Activated CD8-positive, alpha-beta memory T cell treated with anti-CD3 and anti-CD28 coated beads for 36 hours (primary cell): ENCODE measurements at regions not wholly inside any gene's neighbourhood (a gene's known extent, or its start where the extent isn't known, plus 50 kb on each side); places are given as distances from the start of the nearest gene placed in this dataset.

Experiments
- CTCF ChIA-PET: fragments of 350-600 bp; sonication (Branson Sonifier 250); formaldehyde crosslinking; loops from one replicate; lab custom pipeline; 2021; ENCODE audit warnings: antibody characterized with exemption; lab: Charles Lee
- POLR2A ChIA-PET: fragments of 350-600 bp; sonication (Branson Sonifier 250); formaldehyde crosslinking; loops from one replicate; lab custom pipeline; 2021; ENCODE audit warnings: antibody characterized with exemption; lab: Charles Lee

DNA sequence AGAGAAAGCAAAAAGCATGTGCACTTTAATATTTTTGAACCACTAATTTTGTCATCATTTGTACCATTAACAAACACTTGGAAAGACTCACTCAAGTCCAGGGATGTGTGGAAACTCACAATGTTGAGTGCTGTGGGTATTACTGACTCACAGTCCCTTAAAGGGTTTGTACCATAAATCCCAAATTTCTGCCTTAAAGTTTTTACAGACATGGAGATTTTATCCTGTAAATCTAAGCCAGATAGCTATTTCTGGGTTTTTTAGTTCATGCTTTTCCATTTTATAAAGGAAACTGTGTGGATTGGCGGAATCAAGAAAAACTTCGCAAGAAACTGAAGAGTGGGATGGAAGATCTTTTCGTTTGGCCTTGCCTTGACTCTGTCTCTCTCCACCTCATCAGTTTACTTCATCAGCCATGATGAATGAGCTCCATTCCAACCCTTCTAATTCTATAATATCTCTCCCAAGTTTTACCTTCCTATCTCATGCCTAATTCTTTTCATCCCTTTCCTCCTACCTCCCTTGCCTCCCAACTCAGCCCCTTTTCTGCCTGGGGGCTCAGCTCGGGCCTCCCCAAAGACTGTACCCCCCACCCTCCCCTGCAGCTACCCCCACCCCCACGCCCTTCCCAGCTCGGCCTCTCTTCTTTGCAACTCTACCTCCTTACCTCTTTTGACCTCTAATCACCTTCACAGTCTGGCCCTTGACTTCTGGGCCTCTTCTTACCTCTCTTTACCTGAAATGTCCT is 218.5 kb upstream of the MKLN1 start:
- ChIA-PET CTCF (interaction anchor here (1.0 to 1.2 kb wide), 4 partner anchors 11 to 229 kb away, joined by 3 to 5 read pairs (median 4); no protein-coding TSS in a partner anchor), POLR2A (interaction anchor here (0.5 to 2.7 kb wide), 8 partner anchors 12 to 306 kb away, joined by 3 to 22 read pairs (median 6); partner anchors contain the start of gene MKLN1)

DNA sequence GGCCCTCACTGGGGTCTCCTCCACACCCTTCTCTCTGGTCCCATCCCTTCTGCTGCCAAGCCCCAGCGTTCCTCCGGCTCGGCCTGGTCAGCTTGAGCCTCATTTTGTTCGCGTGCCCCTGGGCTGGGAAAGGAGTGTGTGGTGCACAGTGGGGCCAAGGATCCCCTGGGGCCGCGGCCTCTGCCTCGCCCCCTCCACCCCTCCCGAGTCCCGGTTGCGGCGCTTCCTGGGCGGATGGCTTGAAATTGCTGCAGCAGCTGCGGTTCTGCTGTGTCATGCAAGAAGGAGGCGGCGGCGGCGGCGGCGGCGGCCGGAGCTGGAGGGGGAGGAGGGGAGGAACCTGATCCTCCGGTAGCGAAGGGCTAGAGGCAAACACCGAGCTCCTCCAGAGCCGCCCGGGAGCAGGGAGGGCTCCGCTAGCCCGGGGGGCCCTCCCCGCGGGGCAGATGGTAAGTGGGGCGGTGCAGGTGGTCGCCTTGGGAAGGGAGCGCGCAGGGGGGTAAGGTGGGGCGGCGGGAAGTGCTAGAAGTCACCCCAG is 217.8 kb upstream of the MKLN1 start:
- ChIA-PET CTCF (interaction anchor here (0.9 to 1.2 kb wide), 4 partner anchors 122 to 256 kb away, joined by 3 to 5 read pairs (median 4); no protein-coding TSS in a partner anchor), POLR2A (interaction anchor here (0.6 to 2.7 kb wide), 11 partner anchors 13 to 271 kb away, joined by 3 to 22 read pairs (median 5); partner anchors contain the start of gene MKLN1)

DNA sequence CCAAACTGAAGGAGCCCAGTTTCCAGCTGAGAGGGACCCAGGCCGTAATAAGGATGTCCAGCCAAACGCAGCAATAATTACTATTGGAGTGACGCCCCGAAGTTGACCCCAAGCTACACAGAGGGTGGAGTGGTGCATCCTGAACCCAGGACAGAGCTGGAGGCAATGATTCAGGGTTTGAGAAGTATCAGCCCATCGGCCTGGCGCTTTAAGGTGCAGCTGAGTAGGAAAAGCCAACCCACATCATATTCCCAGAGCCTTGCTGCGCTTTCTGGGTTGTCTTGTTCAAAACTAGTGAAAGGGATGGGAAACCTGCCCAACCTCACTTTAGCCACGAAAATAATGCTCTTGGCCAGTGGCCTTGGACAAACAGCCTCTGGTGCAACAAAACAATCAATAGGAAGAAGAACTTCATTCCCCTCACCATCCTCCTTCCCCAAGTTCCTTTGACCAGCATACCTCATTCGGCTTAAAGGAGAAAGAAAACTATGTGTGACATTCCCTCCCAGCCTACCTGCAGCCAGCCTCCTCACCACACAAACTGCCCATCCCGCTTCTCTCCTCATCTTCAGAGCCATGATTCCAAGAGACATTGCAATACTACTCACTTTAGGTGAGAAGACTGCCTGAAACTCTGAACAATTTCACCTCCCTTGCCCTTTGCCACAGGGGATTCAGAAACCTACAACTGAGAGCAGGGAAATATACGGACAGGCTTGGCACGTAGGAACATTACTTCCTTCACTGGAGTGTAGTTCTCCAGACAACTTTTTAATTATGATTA is 217.2 kb upstream of the MKLN1 start:
- CTCF ChIA-PET: interaction anchor here (0.9 to 1.2 kb wide), 3 partner anchors 20 to 255 kb away, joined by 3 to 5 read pairs (median 3); no protein-coding TSS in a partner anchor

GRCh38 chr7:131111081-131111576 is 216.5 kb upstream of the MKLN1 start:
- POLR2A ChIA-PET: interaction anchor here (1.3 kb wide), 1 partner anchor 121 kb away, joined by 4 read pairs; no protein-coding TSS in a partner anchor
- CTCF ChIA-PET: interaction anchor here (1.1 kb wide), 1 partner anchor 19 kb away, joined by 3 read pairs; no protein-coding TSS in a partner anchor

More for the DNA sequence above, 217.2 kb upstream of the MKLN1 start:
- POLR2A ChIA-PET: interaction anchor here (0.7 to 2.7 kb wide), 8 partner anchors 13 to 271 kb away, joined by 3 to 22 read pairs (median 8); partner anchors contain the start of gene MKLN1

DNA sequence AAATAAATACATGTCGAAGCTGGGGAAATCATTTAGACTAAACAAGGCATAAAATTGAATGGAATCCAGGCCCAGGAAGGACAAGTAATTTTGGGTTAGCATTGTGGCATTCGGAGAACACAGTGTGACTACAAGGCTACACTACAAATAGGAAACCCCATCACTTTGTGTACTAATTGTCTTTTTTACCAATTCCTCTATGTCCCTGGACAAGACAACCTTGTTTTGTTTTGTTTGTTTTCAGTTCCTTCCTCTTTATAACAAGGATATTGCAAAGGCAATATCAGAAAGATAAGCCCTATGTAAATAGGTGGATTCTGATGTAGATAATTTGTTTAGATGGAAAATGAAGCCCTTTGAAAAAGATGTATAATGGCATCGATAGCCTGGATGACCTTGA is 215.9 kb upstream of the MKLN1 start:
- CTCF ChIA-PET: interaction anchor here (1.1 kb wide), 1 partner anchor 18 kb away, joined by 3 read pairs; no protein-coding TSS in a partner anchor

DNA sequence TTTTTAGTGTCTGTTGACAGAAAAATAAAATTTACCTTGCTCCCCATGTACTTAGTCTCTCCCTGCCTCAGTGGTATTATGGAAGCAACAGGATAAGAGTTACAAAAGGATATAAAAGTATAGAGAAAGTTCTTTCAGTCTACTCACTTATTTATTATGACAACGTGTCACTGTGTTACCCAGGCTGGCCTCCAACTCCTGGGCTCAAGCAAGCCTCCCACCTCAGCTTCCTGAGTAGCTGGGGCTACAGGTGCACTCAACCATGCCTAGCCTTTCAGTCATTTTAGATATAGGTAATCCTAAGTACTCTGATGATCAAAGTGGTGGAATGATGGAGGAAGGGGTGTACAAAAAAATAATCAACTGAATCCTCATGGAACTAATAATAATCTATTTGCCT is 215.2 kb upstream of the MKLN1 start:
- ChIA-PET CTCF (no interaction called here), POLR2A (no interaction called here)

More for the DNA sequence above, 215.9 kb upstream of the MKLN1 start:
- POLR2A ChIA-PET: no interaction called here

GRCh38 chr7:131115340-131115739 is 212.3 kb upstream of the MKLN1 start:
- ChIA-PET POLR2A (no interaction called here), CTCF (no interaction called here)

DNA sequence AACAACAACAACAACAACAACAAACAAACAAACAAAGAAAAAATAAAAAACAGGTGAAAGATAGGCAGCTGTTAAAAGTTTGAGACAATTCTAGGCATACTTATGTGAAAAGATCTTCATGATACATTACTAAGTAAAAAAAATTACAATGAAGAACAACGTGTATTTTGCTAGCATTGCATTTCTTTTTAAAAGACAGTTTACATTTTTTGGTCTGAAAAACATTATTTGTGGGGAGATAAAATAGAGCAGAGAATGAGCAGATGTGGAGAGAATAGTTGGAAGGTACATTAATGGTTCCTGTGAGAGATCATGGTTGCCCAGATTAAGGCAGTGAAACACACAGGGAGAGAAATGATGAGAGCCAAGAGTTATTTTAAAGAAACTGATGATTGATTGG is 210.2 kb upstream of the MKLN1 start:
- ChIA-PET CTCF (no interaction called here), POLR2A (no interaction called here)

DNA sequence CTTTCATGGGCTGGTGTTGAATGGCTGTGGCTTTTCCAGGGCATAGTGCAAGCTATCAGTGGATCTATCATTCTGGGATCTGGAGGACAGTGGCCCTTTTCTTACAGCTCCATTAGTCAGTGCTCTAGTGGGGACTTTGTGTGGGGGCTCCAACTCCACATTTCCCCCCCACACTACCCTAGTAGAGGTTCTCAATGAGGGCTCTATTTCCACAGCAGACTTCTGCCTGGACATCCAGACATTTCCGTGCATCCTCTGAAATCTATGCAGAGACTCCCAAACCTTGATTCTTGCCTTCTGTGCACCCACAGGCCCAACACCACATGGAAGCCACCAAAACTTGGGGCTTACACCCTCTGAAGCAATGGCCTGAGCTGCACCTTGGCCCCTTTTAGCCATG is 208.3 kb upstream of the MKLN1 start:
- ChIA-PET CTCF (no interaction called here), POLR2A (no interaction called here)

- CTCF ChIA-PET: interaction anchor here (0.6 kb wide), 2 partner anchors 127 to 460 kb away, joined by 4 read pairs; no protein-coding TSS in a partner anchor
- POLR2A ChIA-PET: no interaction called here
Measured at GRCh38 chr7:131122394-131122793, 205.3 kb upstream of the MKLN1 start.

DNA sequence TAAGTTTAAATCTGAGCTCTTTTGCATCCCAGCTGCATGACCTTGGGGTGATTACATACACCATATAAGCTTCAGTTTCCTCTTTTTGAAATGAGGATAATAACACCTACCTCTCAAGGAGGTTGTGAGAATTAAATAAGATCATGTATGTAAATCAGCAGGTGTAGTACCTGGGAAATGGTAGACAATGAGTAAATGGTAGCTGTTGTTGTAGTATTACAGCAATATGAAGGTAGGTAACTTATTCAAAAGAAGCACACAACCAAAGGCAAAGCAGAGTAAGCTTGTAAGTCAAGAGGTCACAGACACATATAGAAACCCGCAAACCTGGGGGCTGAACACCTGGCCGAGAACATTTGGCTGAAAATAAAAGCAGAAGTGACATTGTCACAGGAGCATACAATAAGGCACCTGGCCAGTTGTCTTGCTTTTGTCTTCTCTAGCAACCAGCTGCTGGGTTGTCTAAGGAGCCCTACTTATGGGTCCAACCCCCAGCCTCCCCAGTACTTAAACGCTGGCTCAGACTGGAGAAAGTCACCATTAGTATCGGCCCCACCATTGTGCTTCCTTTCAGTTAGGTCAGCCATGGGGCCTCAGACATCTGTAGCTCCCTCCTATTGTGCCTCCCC is 203.6 kb upstream of the MKLN1 start:
- ChIA-PET CTCF (interaction anchor here (0.9 kb wide), 1 partner anchor 232 kb away, joined by 3 read pairs; no protein-coding TSS in a partner anchor), POLR2A (no interaction called here)

GRCh38 chr7:131124867-131125266 is 202.8 kb upstream of the MKLN1 start:
- CTCF ChIA-PET: interaction anchor here (0.6 to 0.9 kb wide), 2 partner anchors 25 to 232 kb away, joined by 3 to 4 read pairs; no protein-coding TSS in a partner anchor
- POLR2A ChIA-PET: no interaction called here

DNA sequence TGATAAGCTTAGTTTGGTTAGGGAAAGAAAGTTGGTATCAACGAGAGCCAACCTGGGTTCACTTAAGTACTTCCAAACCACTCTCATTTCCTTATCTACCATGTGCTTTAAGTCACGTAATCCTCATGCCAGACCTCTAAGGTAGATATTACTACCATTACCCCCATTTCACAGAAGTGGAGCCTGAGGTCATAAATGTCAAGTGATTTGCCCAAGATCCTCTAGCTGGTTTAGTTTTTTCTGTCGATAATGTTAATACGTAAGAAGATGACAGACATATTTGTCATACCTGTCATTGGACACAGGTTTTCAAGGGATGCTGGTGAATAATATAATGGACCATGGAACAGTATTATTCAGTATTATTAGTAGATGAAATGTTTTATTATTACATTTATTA is 197.4 kb upstream of the MKLN1 start:
- ChIA-PET POLR2A (no interaction called here), CTCF (interaction anchor here (0.8 to 1.4 kb wide), 2 partner anchors 19 to 292 kb away, joined by 3 read pairs; no protein-coding TSS in a partner anchor)

GRCh38 chr7:131131012-131131745 is 196.5 kb upstream of the MKLN1 start:
- ChIA-PET POLR2A (no interaction called here), CTCF (interaction anchor here (0.8 to 1.4 kb wide), 2 partner anchors 20 to 291 kb away, joined by 3 read pairs; no protein-coding TSS in a partner anchor)

GRCh38 chr7:131131746-131132431 is 195.8 kb upstream of the MKLN1 start:
- CTCF ChIA-PET: no interaction called here

DNA sequence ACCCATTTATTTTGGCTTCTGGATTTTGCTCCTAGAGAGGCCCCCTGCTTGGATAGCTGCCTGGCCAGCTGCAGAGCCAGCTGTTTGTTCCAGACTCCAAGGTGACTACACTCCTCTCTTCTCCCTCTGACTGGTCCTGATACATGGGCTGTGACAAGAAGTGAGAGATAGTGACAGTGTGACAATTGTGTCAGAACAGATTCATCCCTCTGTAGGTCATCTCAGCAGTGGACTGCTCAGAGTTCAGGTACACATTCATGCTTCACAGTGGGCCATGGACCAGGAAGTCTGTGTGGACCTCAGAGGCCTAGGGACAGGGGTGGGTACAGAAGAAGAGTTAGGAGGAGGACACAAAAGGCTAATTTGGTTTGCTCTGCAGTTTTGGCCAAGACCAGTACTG is 188.2 kb upstream of the MKLN1 start:
- ChIA-PET POLR2A (no interaction called here), CTCF (no interaction called here)

More at GRCh38 chr7:131131746-131132431, 195.8 kb upstream of the MKLN1 start:
- POLR2A ChIA-PET: no interaction called here

DNA sequence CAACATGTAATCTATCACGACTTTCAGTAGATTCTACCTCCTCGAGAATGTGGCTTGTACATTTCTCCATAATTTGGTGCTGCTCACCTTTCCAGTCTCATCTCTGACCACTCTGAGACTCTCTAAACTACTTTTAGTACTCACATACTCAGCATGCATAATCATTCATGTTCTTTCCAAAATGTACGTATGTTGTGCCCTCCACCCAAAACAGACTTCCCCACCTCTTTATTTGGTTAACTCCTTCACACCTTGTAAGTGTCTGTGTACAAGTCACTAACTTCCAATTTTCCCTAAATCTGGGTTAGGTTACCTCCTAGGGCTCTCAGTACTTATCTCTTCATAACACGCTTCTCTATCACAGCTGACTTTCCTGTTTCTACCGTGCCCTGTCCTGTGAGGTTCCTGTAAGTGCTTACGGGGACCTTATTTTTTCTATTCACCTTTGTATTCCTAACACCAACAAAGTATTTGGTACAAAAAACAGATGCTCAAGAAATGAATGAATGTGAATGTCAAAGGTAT is 186.2 kb upstream of the MKLN1 start:
- CTCF ChIA-PET: no interaction called here
- POLR2A ChIA-PET: no interaction called here
